C4-2B (cell line): ENCODE measurements at regions not wholly inside any gene's neighbourhood (a gene's known extent, or its start where the extent isn't known, plus 50 kb on each side); places are given as distances from the start of the nearest gene placed in this dataset.

Source experiments
- H3K27ac ChIP-seq: fragments of 450-650 bp; 2 replicates; pipeline ENCODE4 v1.5.1; 2017
- CTCF ChIP-seq: fragments of 450-650 bp; conservative IDR thresholded peaks from 2 replicates; pipeline ENCODE4 v1.5.1; 2017; ENCODE audit warnings: mild to moderate bottlenecking
- ZFX ChIP-seq: fragments of 450-650 bp; IDR thresholded peaks from 2 replicates; pipeline ENCODE4 v1.6.1; 2017

GRCh38 chr2:147086715-147087114 lies 758.1 kb upstream of the ACVR2A start:
- no peak for TF ChIP-seq ZFX
- no peak for TF ChIP-seq CTCF
- no peak overlapping the region for H3K27ac ChIP-seq

- no peak for TF ChIP-seq ZFX
- no peak for TF ChIP-seq CTCF
- no peak overlapping the region for H3K27ac ChIP-seq
Measured at GRCh38 chr2:147083664-147084063, 761.2 kb upstream of the ACVR2A start.

GRCh38 chr2:147082850-147083522 lies 761.8 kb upstream of the ACVR2A start:
- TF ChIP-seq ZFX = no peak
- TF ChIP-seq CTCF = peak; percentile 90
- no peak overlapping the region for H3K27ac ChIP-seq

- no peak overlapping the region for H3K27ac ChIP-seq
- no peak for TF ChIP-seq ZFX
- no peak for TF ChIP-seq CTCF
Measured at GRCh38 chr2:147081831-147082230, 763.0 kb upstream of the ACVR2A start.

- TF ChIP-seq ZFX (no peak), CTCF (no peak)
- H3K27ac ChIP-seq = no peak overlapping the region
Measured at GRCh38 chr2:147076634-147077033, 768.2 kb upstream of the ACVR2A start.

- no peak overlapping the region for H3K27ac ChIP-seq
- no peak for TF ChIP-seq CTCF
- no peak for TF ChIP-seq ZFX
Measured at GRCh38 chr2:147068071-147068470, 776.8 kb upstream of the ACVR2A start.

GRCh38 chr2:147067136-147067535 lies 777.7 kb upstream of the ACVR2A start:
- no peak overlapping the region for H3K27ac ChIP-seq

More at GRCh38 chr2:147067136-147067535, 777.7 kb upstream of the ACVR2A start:
- TF ChIP-seq CTCF = no peak
- TF ChIP-seq ZFX = no peak
